GM19239 (cell line): ENCODE measurements at regions not wholly inside any gene's neighbourhood (a gene's known extent, or its start where the extent isn't known, plus 50 kb on each side); places are given as distances from the start of the nearest gene placed in this dataset.
"Not testable (repeated sequence)": the region's sequence is repeated elsewhere in the genome, so short reads cannot be mapped to it uniquely, and the experiment has no call there.

Experiments used
- DNase-seq: peaks from one replicate; pipeline ENCODE4 v3.0.0; 2011; ENCODE audit warnings: low spot score; ENCODE audit not compliant: insufficient read length
- FAIRE-seq: peaks from 2 replicates; lab custom pipeline; 2011; peaks lifted over from hg19 to GRCh38; lab: Jason Lieb, UNC

DNA sequence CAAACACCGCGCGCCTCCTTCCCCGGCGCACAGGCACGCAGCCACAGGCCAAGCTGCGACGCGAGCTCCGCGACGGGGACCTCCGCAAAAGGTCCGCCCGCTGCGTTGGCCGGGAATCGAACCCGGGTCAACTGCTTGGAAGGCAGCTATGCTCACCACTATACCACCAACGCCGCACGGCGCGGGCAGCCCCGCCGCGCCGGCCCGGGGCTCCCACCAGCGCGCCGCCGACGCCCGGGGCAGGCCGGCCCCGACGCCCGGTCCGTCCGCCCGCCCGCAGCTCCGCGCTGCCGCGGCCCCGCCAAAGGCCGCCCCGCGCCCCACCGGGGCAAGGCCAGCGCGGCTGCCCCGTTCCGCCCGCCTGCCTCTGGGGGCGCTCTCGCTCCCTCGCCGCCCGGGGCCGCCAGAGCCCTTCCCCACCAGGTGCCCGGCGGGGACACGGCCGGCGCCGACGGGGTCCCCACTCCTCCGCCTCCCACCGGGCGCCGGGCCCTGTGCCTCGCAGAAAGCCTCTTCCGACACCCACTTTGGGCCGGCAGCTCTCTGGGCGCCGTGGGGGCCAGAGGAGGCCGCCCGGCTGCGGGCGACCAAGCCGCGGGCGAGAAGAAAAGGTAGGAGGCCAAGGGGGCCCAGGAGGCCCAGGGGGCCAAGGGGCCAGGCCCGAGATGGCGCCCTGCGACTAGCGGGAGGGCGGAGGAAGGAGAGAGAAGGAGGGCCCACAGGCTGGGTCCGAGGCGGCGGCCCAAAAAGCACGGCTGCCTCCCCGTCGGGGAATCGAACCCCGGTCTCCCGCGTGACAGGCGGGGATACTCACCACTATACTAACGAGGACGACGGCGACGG is 50.2 kb upstream of the FCGR2A start:
- not testable (repeated sequence) for DNase-seq, FAIRE-seq

DNA sequence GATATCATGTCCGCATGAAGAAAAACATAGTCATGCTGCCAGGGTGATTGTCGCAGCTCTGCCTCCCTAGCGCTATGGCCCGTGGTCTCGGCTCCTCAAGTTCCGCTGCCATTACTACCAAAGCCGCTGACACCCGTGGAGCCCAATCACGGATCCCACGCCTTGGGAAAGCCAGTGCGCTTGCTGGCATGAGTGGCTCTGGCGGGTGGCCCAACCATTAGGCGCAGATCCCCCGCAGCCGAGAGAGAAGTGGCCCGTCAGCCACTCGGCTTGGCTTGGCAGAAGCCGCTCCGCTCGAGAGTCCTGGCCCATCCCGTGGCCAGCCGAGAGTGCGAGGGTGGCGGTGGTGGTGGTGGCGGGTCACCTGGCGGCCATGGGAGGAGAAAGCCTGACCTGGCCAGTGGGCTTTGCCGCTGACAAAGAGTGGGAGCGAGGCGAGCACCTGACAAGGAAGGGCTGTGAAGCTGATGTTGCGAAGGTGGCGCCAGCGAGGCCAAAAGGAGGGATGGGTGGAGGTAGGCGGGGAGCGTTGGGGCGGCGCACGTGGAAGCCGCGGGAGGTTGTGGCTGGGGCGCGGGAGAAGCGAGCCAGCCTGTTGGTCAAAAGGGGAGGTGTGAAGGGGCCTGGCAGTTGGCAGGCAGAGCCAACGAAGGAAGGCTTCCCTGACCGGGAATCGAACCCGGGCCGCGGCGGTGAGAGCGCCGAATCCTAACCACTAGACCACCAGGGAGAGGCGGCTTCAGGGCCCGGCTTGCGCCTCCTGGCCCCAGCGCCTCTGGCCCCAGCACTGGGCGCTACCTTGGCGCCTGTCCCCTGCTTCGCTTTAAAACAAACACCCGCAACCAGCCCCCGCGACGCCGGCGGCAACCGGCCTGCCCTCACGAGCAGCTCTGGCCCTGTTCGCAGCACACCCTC is 51.0 kb upstream of the FCGR2A start:
- not testable (repeated sequence) for FAIRE-seq, DNase-seq

DNA sequence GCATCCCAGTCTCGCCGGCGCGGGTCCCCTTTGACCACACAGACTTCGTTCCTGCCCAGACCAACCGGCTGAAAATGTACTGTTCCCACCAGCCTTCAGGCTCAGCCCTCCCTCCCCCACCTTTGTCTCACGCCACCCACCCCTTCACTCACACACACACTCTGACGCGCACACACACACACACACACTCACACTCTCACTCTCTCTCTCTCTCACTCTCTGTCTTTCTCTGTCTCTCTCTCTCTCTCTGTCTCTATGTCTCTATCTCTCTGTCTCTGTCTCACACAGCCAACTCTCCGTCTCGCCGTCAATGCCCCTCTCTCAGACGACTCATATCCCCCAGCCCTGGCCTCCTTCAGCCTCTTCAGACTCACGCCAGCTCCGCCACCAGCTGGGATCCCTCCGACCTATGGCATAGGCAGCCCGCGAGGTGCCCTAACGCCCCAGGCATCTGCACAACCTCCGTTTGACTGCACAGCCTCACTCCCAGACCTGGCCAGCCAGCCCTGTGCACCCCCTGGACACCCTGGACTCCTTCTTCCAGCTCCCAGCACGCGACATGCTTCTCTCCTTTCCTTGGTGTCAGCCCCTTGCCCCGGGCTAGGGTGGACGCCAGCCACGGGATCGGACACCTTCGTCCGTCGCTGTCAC is 53.4 kb upstream of the FCGR2A start:
- not testable (repeated sequence) for DNase-seq

DNA sequence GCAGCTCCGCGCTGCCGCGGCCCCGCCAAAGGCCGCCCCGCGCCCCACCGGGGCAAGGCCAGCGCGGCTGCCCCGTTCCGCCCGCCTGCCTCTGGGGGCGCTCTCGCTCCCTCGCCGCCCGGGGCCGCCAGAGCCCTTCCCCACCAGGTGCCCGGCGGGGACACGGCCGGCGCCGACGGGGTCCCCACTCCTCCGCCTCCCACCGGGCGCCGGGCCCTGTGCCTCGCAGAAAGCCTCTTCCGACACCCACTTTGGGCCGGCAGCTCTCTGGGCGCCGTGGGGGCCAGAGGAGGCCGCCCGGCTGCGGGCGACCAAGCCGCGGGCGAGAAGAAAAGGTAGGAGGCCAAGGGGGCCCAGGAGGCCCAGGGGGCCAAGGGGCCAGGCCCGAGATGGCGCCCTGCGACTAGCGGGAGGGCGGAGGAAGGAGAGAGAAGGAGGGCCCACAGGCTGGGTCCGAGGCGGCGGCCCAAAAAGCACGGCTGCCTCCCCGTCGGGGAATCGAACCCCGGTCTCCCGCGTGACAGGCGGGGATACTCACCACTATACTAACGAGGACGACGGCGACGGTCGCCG is 57.4 kb upstream of the FCGR2A start:
- FAIRE-seq, DNase-seq: not testable (repeated sequence)

More for the DNA sequence above, 53.4 kb upstream of the FCGR2A start:
- FAIRE-seq, result not testable (repeated sequence)

DNA sequence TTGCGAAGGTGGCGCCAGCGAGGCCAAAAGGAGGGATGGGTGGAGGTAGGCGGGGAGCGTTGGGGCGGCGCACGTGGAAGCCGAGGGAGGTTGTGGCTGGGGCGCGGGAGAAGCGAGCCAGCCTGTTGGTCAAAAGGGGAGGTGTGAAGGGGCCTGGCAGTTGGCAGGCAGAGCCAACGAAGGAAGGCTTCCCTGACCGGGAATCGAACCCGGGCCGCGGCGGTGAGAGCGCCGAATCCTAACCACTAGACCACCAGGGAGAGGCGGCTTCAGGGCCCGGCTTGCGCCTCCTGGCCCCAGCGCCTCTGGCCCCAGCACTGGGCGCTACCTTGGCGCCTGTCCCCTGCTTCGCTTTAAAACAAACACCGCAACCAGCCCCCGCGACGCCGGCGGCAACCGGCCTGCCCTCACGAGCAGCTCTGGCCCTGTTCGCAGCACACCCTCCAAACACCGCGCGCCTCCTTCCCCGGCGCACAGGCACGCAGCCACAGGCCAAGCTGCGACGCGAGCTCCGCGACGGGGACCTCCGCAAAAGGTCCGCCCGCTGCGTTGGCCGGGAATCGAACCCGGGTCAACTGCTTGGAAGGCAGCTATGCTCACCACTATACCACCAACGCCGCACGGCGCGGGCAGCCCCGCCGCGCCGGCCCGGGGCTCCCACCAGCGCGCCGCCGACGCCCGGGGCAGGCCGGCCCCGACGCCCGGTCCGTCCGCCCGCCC is 58.1 kb upstream of the FCGR2A start:
- not testable (repeated sequence) for DNase-seq, FAIRE-seq

DNA sequence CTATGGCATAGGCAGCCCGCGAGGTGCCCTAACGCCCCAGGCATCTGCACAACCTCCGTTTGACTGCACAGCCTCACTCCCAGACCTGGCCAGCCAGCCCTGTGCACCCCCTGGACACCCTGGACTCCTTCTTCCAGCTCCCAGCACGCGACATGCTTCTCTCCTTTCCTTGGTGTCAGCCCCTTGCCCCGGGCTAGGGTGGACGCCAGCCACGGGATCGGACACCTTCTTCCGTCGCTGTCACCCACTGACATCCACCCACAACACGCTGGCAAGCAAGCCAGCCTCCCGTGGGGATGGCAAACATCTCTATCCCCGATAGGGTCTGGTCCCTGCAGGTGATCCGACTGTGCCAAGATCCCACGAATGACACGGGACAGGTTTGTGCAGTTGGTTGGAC is 60.5 kb upstream of the FCGR2A start:
- not testable (repeated sequence) for DNase-seq, FAIRE-seq

DNA sequence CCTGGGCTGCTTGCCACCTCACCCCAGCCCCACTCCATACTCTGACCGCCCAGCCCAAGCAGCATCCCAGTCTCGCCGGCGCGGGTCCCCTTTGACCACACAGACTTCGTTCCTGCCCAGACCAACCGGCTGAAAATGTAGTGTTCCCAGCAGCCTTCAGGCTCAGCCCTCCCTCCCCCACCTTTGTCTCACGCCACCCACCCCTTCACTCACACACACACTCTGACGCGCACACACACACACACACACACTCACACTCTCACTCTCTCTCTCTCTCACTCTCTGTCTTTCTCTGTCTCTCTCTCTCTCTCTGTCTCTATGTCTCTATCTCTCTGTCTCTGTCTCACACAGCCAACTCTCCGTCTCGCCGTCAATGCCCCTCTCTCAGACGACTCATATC is 61.0 kb upstream of the FCGR2A start:
- not testable (repeated sequence) for DNase-seq, FAIRE-seq

DNA sequence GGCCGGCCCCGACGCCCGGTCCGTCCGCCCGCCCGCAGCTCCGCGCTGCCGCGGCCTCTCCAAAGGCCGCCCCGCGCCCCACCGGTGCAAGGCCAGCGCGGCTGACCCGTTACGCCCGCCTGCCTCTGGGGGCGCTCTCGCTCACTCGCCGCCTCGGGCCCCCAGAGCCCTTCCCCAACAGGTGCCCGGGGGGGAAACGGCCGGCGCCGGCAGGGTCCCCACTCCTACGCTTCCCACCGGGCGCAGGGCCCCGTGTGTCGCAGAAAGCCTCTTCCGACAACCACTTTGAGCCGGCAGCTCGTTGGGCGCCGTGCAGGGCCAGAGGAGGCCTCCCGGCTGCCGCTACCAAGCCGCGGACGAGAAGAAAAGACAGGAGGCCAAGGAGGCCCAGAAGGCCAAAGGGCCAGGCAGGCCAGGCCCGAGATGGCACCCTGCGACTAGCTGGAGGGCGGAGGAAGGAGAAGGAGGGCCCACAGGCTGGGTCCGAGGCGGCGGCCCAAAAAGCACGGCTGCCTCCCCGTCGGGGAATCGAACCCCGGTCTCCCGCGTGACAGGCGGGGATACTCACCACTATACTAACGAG is 64.9 kb upstream of the FCGR2A start:
- DNase-seq (peak; percentile 81), FAIRE-seq (no peak)

DNA sequence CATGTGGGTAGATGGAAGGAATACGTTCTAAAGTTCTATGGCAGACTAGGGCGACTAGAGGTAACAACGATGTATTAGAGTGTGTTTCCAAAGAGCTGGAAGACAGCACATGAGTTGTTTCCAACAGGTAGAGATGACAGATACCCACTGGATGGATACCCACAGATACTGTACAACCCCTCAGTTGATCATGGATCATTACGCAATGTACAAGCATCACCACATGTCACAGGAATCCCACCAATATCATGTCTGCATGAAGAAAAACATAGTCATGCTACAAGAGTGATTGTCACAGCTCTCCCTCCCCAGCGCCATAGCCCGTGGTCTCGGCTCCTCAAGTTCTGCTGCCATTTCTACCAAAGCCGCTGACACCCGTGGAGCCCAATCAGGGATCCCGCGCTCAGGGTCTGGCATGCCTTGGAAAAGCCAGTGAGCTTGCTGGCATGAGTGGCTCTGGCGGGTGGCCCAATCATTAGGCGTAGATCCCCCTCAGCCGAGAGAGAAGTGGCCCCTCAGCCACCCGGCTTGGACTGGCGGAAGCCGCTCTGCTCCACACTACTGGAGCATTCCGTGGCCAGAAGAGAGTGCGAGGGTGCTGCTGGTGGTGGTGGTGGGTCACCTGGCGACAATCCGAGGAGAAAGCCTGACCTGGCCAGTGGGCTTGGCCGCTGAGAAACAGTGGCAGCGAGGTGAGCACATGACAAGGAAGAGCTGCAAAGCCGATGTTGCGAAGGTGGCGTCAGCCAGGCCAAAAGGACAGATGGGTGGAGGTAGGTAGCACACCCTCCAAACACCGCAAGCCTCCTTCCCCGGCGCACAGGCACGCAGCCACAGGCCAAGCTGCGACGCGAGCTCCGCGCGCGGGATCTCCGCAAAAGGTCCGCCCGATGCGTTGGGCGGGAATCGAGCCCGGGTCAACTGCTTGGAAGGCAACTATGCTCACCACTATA is 65.7 kb upstream of the FCGR2A start:
- no peak for FAIRE-seq
- DNase-seq, result no peak

DNA sequence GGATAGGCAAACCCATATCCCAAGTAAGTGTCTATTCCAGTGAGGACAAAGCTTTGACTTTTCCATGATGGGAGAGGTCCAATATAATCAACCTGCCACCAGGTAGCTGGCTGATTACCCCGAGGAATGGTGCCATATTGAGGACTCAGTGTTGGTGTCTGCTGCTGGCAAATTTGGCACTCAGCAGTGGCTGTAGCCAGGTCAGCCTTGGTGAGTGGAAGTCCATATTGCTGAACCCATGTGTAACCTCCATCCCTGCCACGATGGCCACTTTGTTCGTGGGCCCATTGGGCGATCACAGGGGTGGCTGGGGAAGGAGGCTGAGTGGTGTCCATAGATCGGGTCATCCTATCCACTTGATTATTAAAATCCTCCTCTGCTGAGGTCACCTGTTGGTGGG is 65.5 kb upstream of the CFAP126 start:
- not testable (repeated sequence) for FAIRE-seq, DNase-seq

DNA sequence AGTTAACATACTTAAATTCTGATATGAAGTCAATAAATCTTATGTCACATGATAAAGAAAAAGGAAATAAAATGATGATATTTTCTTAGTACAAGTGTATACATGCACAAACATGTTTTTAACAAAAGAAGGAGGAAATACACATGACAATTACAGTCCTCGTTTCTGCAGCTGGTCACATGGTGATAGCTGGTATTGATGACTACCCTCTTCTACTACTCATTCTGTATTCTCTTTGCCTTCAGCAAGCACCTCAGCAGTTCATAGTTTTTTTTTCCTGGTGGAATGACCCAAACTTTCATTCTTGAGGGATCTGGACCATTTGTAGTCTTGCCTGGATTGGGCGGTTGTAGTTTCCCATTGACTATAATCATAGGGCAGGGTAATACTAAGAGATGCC is 64.4 kb upstream of the CFAP126 start:
- FAIRE-seq, result no peak

DNA sequence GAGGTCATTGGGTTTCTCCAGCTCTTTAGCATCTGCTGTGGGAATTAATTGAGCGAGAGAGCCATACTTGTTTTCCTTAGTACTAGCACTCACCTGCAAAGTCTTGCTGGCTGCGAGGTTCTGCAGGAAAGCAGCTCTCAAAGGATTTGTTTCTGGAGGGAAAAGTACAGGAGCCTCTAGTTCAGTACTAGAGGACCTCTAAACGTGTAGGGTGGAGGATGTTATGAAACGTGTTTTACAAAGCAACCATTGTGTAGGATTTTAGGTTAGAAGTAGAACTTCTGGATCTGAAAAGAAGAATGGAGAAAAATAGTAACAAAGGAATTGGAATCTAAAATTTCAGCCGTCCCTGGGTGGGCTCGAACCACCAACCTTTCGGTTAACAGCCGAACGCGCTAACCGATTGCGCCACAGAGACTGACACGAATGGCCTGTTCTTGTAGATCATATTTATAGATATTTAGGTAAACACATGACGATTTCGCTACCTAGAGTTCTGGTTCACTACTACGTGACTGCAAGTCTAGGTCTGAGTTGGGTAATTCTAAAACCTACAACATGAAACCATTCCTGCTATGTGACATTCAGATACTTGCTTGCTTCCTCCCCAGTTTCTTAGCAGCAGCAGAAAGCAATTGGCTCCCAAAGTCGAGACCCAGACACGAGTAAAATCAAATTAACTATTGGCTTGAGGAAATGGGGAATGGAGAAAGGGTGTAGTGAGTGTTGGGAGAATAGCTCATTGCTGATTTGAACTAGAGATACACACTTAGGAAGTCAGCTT is 60.2 kb upstream of the CFAP126 start:
- DNase-seq, result no peak
- FAIRE-seq, result no peak

More for the DNA sequence above, 64.4 kb upstream of the CFAP126 start:
- DNase-seq, result no peak

DNA sequence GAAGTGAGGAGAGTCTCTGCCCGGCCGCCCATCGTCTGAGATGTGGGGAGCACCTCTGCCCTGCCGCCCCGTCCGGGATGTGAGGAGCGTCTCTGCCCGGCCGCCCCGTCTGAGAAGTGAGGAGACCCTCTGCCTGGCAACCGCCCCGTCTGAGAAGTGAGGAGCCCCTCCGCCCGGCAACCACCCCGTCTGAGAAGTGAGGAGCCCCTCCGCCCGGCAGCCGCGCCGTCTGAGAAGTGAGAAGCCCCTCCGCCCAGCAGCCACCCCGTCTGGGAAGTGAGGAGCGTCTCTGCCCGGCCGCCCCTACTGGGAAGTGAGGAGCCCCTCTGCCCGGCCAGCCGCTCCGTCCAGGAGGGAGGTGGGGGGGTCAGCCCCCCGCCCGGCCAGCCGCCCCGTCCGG is 55.2 kb upstream of the CFAP126 start:
- DNase-seq, FAIRE-seq: not testable (repeated sequence)

DNA sequence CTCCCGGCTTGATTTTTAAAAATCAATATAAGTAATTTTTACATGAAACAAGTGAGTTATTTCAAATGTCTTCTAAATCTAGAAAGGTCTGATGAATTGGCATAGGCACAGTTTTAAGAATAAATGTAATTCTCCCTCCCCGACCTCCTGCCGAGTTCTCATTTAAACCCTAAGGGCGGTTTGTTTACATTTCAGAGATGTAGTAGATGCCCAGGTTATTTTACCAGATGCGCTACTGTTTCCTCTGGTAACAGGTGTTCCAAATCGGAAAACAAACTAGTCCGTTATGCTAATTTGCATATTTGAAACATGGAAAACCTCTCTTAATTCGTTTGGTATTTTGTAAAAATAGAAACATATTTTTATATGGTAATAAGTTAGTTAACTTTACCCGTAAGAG is 53.8 kb upstream of the CFAP126 start:
- DNase-seq, result no peak
- FAIRE-seq, result no peak

DNA sequence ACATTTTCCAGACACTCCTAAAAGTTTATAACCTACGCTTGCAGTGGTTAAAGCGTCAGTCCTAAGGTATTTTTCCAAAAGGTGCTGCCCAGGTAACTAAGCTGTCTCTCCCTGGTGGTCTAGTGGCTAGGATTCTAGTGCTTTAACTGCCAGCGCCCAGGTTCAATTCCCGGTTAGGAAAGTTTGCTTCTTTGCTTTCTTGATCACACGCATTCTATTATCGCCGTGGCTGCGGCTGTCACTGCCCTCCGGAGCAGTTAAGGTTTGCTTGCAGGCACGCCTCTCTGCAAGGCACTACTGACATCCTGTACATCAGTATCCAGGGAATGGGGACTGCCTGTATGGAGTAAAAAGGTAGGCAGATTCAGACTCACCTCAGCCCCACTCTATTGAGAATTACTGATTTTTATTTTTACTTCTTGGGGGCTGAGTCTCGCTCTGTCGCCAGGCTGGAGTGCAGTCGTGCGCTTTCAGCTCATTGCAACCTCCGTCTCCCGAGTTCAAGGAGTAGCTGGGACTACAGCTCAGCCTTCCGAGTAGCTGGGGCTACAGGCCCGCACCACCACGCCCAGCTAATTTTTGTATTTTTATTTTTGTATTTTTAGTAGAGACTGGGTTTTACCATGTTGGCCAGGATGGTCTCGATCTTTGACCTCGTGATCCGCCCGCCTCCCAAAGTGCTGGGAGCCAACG is 53.2 kb upstream of the CFAP126 start:
- FAIRE-seq, result no peak
- DNase-seq, result no peak

DNA sequence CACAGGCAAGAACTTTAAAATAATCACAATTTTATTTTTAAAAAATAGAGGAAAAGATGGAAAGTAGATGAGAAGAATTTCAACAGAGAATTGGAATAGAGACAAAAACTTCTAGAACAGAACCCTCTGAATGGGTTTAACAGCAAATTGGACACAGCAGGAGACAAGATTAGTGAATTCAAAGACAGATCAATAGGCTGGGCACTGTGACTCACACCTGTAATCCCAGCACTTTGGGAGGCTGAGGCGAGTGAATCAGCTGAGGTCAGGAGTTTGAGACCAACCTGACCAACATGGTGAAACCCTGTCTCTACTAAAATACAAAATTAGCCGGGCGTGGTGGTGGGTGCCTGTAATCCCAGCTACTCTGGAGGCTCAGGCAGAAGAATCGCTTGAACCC is 49.9 kb upstream of the CFAP126 start:
- FAIRE-seq, DNase-seq: not testable (repeated sequence)
